Stomach (tissue), 4 donors: ENCODE measurements at regions not wholly inside any gene's neighbourhood (a gene's known extent, or its start where the extent isn't known, plus 50 kb on each side); places are given as distances from the start of the nearest gene placed in this dataset.

Experiments
- CTCF ChIP-seq, 7 experiments: fragments of 450-650 bp in 4 of 7; fragments of 200-600 bp in 3 of 7; sonication (generic) in 3 of 7; IDR thresholded peaks; one replicate each; pipeline ENCODE4 v1.5.1; 2016 to 2019; ENCODE audit warnings: antibody characterized with exemption in 7 of 7, control low read depth in 2 of 7, mild to moderate bottlenecking in 1 of 7
- POLR2A ChIP-seq, 4 donors: fragments of 450-650 bp; IDR thresholded peaks; one replicate each; pipeline ENCODE4 v1.6.1; 2016; ENCODE audit warnings: antibody characterized with exemption in 4 of 4, control low read depth in 2 of 4, mild to moderate bottlenecking in 1 of 4, moderate library complexity in 1 of 4

GRCh38 chr21:35791541-35792325 lies 268.6 kb downstream of the SETD4 start:
- TF ChIP-seq POLR2A (IDR thresholded peaks at IDR 0.05) (no peak), CTCF (IDR thresholded peaks at IDR 0.05) (no peak)
